H1 (cell line): ENCODE measurements at regions not wholly inside any gene's neighbourhood (a gene's known extent, or its start where the extent isn't known, plus 50 kb on each side); places are given as distances from the start of the nearest gene placed in this dataset.

Experiments
- CTCF ChIA-PET: fragments of 300-600 bp; sonication (Branson Sonifier 250); formaldehyde crosslinking; loops from one replicate; lab custom pipeline; 2021; ENCODE audit not compliant: partially characterized antibody; lab: Charles Lee
- POLR2A ChIA-PET: fragments of 300-600 bp; sonication (Branson Sonifier 250); formaldehyde crosslinking; loops from one replicate; lab custom pipeline; 2021; ENCODE audit warnings: inconsistent platforms; ENCODE audit not compliant: partially characterized antibody; lab: Charles Lee
- DNase-seq, 2 experiments: peaks; one replicate each; pipeline versions ENCODE4 v3.0.0 to v3.0.0-alpha.2; 2010 to 2022; ENCODE audit warnings: low spot score in 2 of 2, low read depth in 1 of 2, mixed read lengths in 1 of 2
- FAIRE-seq: peaks from 2 replicates; lab custom pipeline; 2011; peaks lifted over from hg19 to GRCh38; lab: Jason Lieb, UNC
- H2AFZ ChIP-seq: 2 replicates; pipeline ENCODE4 v1.8.1; 2012; ENCODE audit warnings: low read length, inconsistent platforms
- H2AK5ac ChIP-seq: 2 replicates; pipeline ENCODE4 v1.6.1; 2013; ENCODE audit warnings: low read depth, low read length
- H2BK120ac ChIP-seq: replicated peaks from 2 replicates; pipeline ENCODE3; 2013; ENCODE audit warnings: low read depth, low read length, inconsistent platforms
- H2BK12ac ChIP-seq: 2 replicates; pipeline ENCODE4 v1.6.1; 2013; ENCODE audit warnings: low read depth, low read length
- H2BK15ac ChIP-seq: 2 replicates; pipeline ENCODE4 v1.6.1; 2013; ENCODE audit warnings: low read length
- H2BK20ac ChIP-seq: 2 replicates; pipeline ENCODE4 v1.6.1; 2013; ENCODE audit warnings: low read length
- H2BK5ac ChIP-seq: 2 replicates; pipeline ENCODE4 v1.6.1; 2013; ENCODE audit warnings: low read depth, low read length
- H3K14ac ChIP-seq: 2 replicates; pipeline ENCODE4 v1.6.1; 2013; ENCODE audit warnings: inconsistent platforms; ENCODE audit not compliant: insufficient read length
- H3K18ac ChIP-seq: 2 replicates; pipeline ENCODE4 v1.6.1; 2013; ENCODE audit warnings: low read length; ENCODE audit errors: extremely low read depth
- H3K23ac ChIP-seq: 2 replicates; pipeline ENCODE4 v1.6.1; 2013; ENCODE audit warnings: inconsistent platforms; ENCODE audit not compliant: insufficient read length
- H3K23me2 ChIP-seq: 2 replicates; pipeline ENCODE4 v1.6.1; 2013; ENCODE audit warnings: low read depth, low read length
- H3K27ac ChIP-seq: 2 replicates; pipeline ENCODE4 v1.6.1; 2011; ENCODE audit warnings: low read depth, low read length, inconsistent platforms
- H3K27me3 ChIP-seq, 4 experiments: replicated peaks in 1 of 4; 1 replicate in 1 of 4; 2 replicates in 3 of 4; pipeline versions ENCODE4 v1.6.1 to v1.8.1; 2011 to 2013; ENCODE audit warnings: low read length in 3 of 4, mild to moderate bottlenecking in 3 of 4, inconsistent platforms in 2 of 4, mixed read lengths in 2 of 4, moderate library complexity in 1 of 4; ENCODE audit not compliant: control insufficient read depth in 3 of 4, insufficient read depth in 3 of 4; ENCODE audit errors: extremely low read depth in 1 of 4
- H3K36me3 ChIP-seq, 4 experiments: 2 replicates each; pipeline versions ENCODE4 v1.6.1 to v1.8.1; 2011 to 2013; ENCODE audit warnings: mild to moderate bottlenecking in 4 of 4, low read length in 3 of 4, moderate library complexity in 2 of 4, control low read depth in 1 of 4, inconsistent platforms in 1 of 4; ENCODE audit not compliant: insufficient read depth in 4 of 4, control insufficient read depth in 2 of 4
- H3K4ac ChIP-seq: replicated peaks from 2 replicates; pipeline ENCODE3; 2013; ENCODE audit warnings: low read length, low read depth, mixed read lengths, inconsistent platforms; ENCODE audit not compliant: insufficient read length
- H3K4me1 ChIP-seq, 4 experiments: replicated peaks in 1 of 4; 1 replicate in 1 of 4; 2 replicates in 3 of 4; pipeline versions ENCODE4 v1.6.1 to v1.8.1; 2011 to 2013; ENCODE audit warnings: low read length in 3 of 4, inconsistent platforms in 2 of 4, mixed read lengths in 1 of 4; ENCODE audit not compliant: insufficient read depth in 4 of 4, control insufficient read depth in 3 of 4
- H3K4me2 ChIP-seq, 2 experiments: 2 replicates each; pipeline versions ENCODE4 v1.6.1 to v1.8.1; 2011 to 2013; ENCODE audit warnings: low read depth in 2 of 2, low read length in 2 of 2, control low read depth in 1 of 2, inconsistent platforms in 1 of 2, mild to moderate bottlenecking in 1 of 2; ENCODE audit not compliant: insufficient read depth in 1 of 2
- H3K4me3 ChIP-seq, 4 experiments: fragments of 200-600, 300-600 bp in 1 of 4; sonication (generic), shearing (Covaris generic), sonication (Bioruptor Twin) in 1 of 4; 2 replicates each; pipeline versions ENCODE4 v1.5.1 to v1.8.1; 2011 to 2016; ENCODE audit warnings: low read length in 4 of 4, low read depth in 3 of 4, control low read depth in 2 of 4, inconsistent platforms in 2 of 4, mild to moderate bottlenecking in 2 of 4, mixed read lengths in 1 of 4, moderate library complexity in 1 of 4; ENCODE audit not compliant: insufficient read depth in 2 of 4; ENCODE audit errors: extremely low read depth in 1 of 4
- H3K56ac ChIP-seq: replicated peaks from 2 replicates; pipeline ENCODE3; 2013; ENCODE audit warnings: low read depth, mild to moderate bottlenecking, mixed read lengths, low read length, inconsistent platforms; ENCODE audit not compliant: insufficient read length
- H3K79me1 ChIP-seq: 2 replicates; pipeline ENCODE4 v1.6.1; 2013; ENCODE audit warnings: low read depth, low read length, control low read depth
- H3K79me2 ChIP-seq, 2 experiments: 2 replicates each; pipeline versions ENCODE4 v1.6.1 to v1.8.1; 2012 to 2013; ENCODE audit warnings: low read length in 2 of 2, mild to moderate bottlenecking in 2 of 2, inconsistent platforms in 1 of 2; ENCODE audit not compliant: insufficient read depth in 2 of 2, control insufficient read depth in 1 of 2
- H3K9ac ChIP-seq, 4 experiments: replicated peaks in 1 of 4; 1 replicate in 1 of 4; 2 replicates in 3 of 4; pipeline versions ENCODE4 v1.6.1 to v1.8.1; 2011 to 2013; ENCODE audit warnings: low read depth in 3 of 4, low read length in 3 of 4, control low read depth in 2 of 4, mild to moderate bottlenecking in 2 of 4, moderate library complexity in 2 of 4, inconsistent platforms in 1 of 4; ENCODE audit errors: extremely low read depth in 1 of 4
- H3K9me3 ChIP-seq, 2 experiments: 2 replicates each; pipeline versions ENCODE4 v1.6.1 to v1.8.1; 2012 to 2013; ENCODE audit warnings: mild to moderate bottlenecking in 2 of 2, moderate library complexity in 2 of 2, control low read depth in 1 of 2, inconsistent platforms in 1 of 2, low read depth in 1 of 2, low read length in 1 of 2, mixed read lengths in 1 of 2; ENCODE audit not compliant: insufficient read depth in 2 of 2
- H4K20me1 ChIP-seq, 2 experiments: replicated peaks in 1 of 2; 2 replicates each; pipeline versions ENCODE3 to v1.8.1; 2011 to 2013; ENCODE audit warnings: inconsistent platforms in 2 of 2, low read length in 2 of 2, mild to moderate bottlenecking in 1 of 2; ENCODE audit not compliant: insufficient read depth in 2 of 2, control insufficient read depth in 1 of 2
- H4K5ac ChIP-seq: 2 replicates; pipeline ENCODE4 v1.6.1; 2013; ENCODE audit warnings: low read length, low read depth, mixed read lengths, inconsistent platforms; ENCODE audit not compliant: insufficient read length
- H4K8ac ChIP-seq: 2 replicates; pipeline ENCODE4 v1.8.0; 2013; ENCODE audit warnings: mild to moderate bottlenecking, moderate library complexity, low read length, inconsistent platforms; ENCODE audit not compliant: insufficient read depth; ENCODE audit errors: extremely low read depth
- H4K91ac ChIP-seq: replicated peaks from 2 replicates; pipeline ENCODE3; 2013; ENCODE audit warnings: low read length, mixed read lengths, inconsistent platforms; ENCODE audit not compliant: insufficient read length
- ATF3 ChIP-seq: IDR thresholded peaks from 2 replicates; pipeline ENCODE4 v1.6.1; 2011; ENCODE audit warnings: low read depth, mild to moderate bottlenecking, low read length; ENCODE audit not compliant: insufficient read depth
- CBX8 ChIP-seq: fragments of 300-800, 300-1000 bp; sonication (generic); IDR thresholded peaks from 2 replicates; pipeline ENCODE4 v1.7.1; 2016; ENCODE audit warnings: low read depth, low read length, borderline replicate concordance
- CEBPB ChIP-seq: IDR thresholded peaks from 2 replicates; pipeline ENCODE4 v1.6.1; 2012; ENCODE audit warnings: low read depth, low read length
- CREB1 ChIP-seq: IDR thresholded peaks from 2 replicates; pipeline ENCODE4 v1.6.1; 2012; ENCODE audit warnings: inconsistent platforms
- EGR1 ChIP-seq: IDR thresholded peaks from 2 replicates; pipeline ENCODE4 v1.6.1; 2011; ENCODE audit warnings: low read depth, low read length, borderline replicate concordance
- EZH2 ChIP-seq: fragments of 200-600 bp; sonication (generic); IDR thresholded peaks from 2 replicates; pipeline ENCODE4 v1.7.1; 2012; ENCODE audit warnings: low read depth, mild to moderate bottlenecking, moderate library complexity, low read length, inconsistent platforms; ENCODE audit not compliant: severe bottlenecking
- GTF2F1 ChIP-seq: IDR thresholded peaks from 2 replicates; pipeline ENCODE4 v1.6.1; 2012; ENCODE audit warnings: low read depth, low read length, improper control_type of control experiment, borderline replicate concordance
- KDM5A ChIP-seq: fragments of 200-600 bp; IDR thresholded peaks from 2 replicates; pipeline ENCODE4 v1.7.1; 2012; ENCODE audit warnings: mild to moderate bottlenecking, low read length, inconsistent platforms, mixed read lengths
- POU5F1 ChIP-seq: IDR thresholded peaks from 2 replicates; pipeline ENCODE4 v1.6.1; 2011; ENCODE audit warnings: low read depth, mild to moderate bottlenecking, low read length, moderate library complexity
- RAD21 ChIP-seq, 2 experiments: IDR thresholded peaks in 1 of 2; conservative IDR thresholded peaks in 1 of 2; 2 replicates each; pipeline ENCODE4 v1.6.1; 2011; ENCODE audit warnings: low read depth in 2 of 2, low read length in 2 of 2, improper control_type of control experiment in 1 of 2, inconsistent platforms in 1 of 2, mild to moderate bottlenecking in 1 of 2, moderate library complexity in 1 of 2
- SIX5 ChIP-seq: IDR thresholded peaks from 2 replicates; pipeline ENCODE4 v1.6.1; 2011; ENCODE audit warnings: mild to moderate bottlenecking, low read depth, low read length
- SUZ12 ChIP-seq: fragments of 200-600 bp; sonication (generic); IDR thresholded peaks from 2 replicates; pipeline ENCODE4 v1.6.1; 2012; ENCODE audit warnings: mild to moderate bottlenecking, inconsistent platforms, low read length, moderate library complexity, mixed read lengths
- ZNF274 ChIP-seq: IDR thresholded peaks from 2 replicates; pipeline ENCODE4 v1.7.0; 2012; ENCODE audit warnings: low read length, borderline replicate concordance; ENCODE audit errors: extremely low read depth
- WGBS, 2 experiments: shearing (Covaris generic) in 1 of 2; methylation state at CpG; one replicate each; pipeline versions ENCODE4 v1.1.6 to v1.1.7; 2013 to 2015; ENCODE audit warnings: low lambda C conversion rate in 2 of 2, mixed read lengths in 2 of 2, inconsistent platforms in 1 of 2, low coverage in 1 of 2, missing lambda C conversion rate in 1 of 2; ENCODE audit not compliant: insufficient replicate concordance in 2 of 2, insufficient coverage in 1 of 2, insufficient read length in 1 of 2; ENCODE audit errors: extremely low coverage in 1 of 2, missing lambda C conversion rate in 1 of 2; 5-methylcytosine and 5-hydroxymethylcytosine counted together

- H3K79me1 ChIP-seq = no peaks in the 10 kb centered on the region
- no peak overlapping the region for H3K4me2 ChIP-seq
- no peak overlapping the region for H3K23ac ChIP-seq
- no peaks in the 10 kb centered on the region for H3K23me2 ChIP-seq
- H2AFZ ChIP-seq = 0 out of 2 replicates have a peak overlapping the region, but pooled peaks have one; percentile 53
- H4K91ac ChIP-seq = no peak overlapping the region
- no peak overlapping the region for H2BK20ac ChIP-seq
- POLR2A ChIA-PET = no interaction called here
- H4K5ac ChIP-seq = no peak overlapping the region
- H3K4me3 ChIP-seq = no peak overlapping the region
- no peaks in the 10 kb centered on the region for H3K36me3 ChIP-seq
- H3K9me3 ChIP-seq = 0 out of 4 replicates have a peak, but pooled peaks cover 0 to 3% of the 10 kb centered on the region in 2 experiments
- DNase-seq (no peak), FAIRE-seq (peak; percentile 28)
- H3K27me3 ChIP-seq = no peaks in the 10 kb centered on the region
- H3K56ac ChIP-seq = no peak overlapping the region
- H3K18ac ChIP-seq = no peak overlapping the region
- H2BK120ac ChIP-seq = no peak overlapping the region
- H2BK5ac ChIP-seq = no peak overlapping the region
- no peak overlapping the region for H4K8ac ChIP-seq
- no peak overlapping the region for H2AK5ac ChIP-seq
- no peaks in the 10 kb centered on the region for H4K20me1 ChIP-seq
- no peak overlapping the region for H3K9ac ChIP-seq
- no peak overlapping the region for H2BK12ac ChIP-seq
- H3K79me2 ChIP-seq = no peaks in the 10 kb centered on the region
- no peak overlapping the region for H2BK15ac ChIP-seq
- no peaks in the 10 kb centered on the region for H3K4me1 ChIP-seq
- H3K4ac ChIP-seq = no peak overlapping the region
- no peak overlapping the region for H3K14ac ChIP-seq
- CTCF ChIA-PET = no interaction called here
- 69% methylated on average over 2 of the region's 2 CpGs; no CpG with 5 or more reads in 1 of the 2 experiments for WGBS, 2 experiments
- H3K27ac ChIP-seq = no peak overlapping the region
- TF ChIP-seq SUZ12 = no peak
- no peak for TF ChIP-seq SIX5
- no peak for TF ChIP-seq POU5F1
- TF ChIP-seq RAD21 (IDR thresholded peaks at IDR 0.05 in 1 of 2, conservative IDR thresholded peaks at IDR 0.05 in 1 of 2; ENCODE audit: low read depth in 2 of 2, low read length in 2 of 2) = no peak
- no peak for TF ChIP-seq EZH2
- TF ChIP-seq ZNF274 = no peak
- no peak for TF ChIP-seq EGR1
- no peak for TF ChIP-seq ATF3
- TF ChIP-seq KDM5A = no peak
- no peak for TF ChIP-seq CREB1
- TF ChIP-seq GTF2F1 = no peak
- no peak for TF ChIP-seq CBX8
- no peak for TF ChIP-seq CEBPB
Observed at GRCh38 chr14:27236601-27237000, 638.8 kb upstream of the NOVA1 start.
